Body of pancreas (tissue), 4 donors: ENCODE measurements at regions not wholly inside any gene's neighbourhood (a gene's known extent, or its start where the extent isn't known, plus 50 kb on each side); places are given as distances from the start of the nearest gene placed in this dataset.

Experiments
- POLR2A ChIP-seq, 3 donors: fragments of 450-650 bp; IDR thresholded peaks; one replicate each; pipeline ENCODE4 v1.6.1; 2016; ENCODE audit warnings: antibody characterized with exemption in 3 of 3, mild to moderate bottlenecking in 2 of 3
- TF ChIP-seq, protein P1 (sequence below), 7 experiments: fragments of 450-650 bp in 4 of 7; fragments of 200-600 bp in 3 of 7; sonication (generic) in 3 of 7; IDR thresholded peaks; one replicate each; pipeline ENCODE4 v1.5.1; 2016 to 2019; ENCODE audit warnings: antibody characterized with exemption in 7 of 7

DNA sequence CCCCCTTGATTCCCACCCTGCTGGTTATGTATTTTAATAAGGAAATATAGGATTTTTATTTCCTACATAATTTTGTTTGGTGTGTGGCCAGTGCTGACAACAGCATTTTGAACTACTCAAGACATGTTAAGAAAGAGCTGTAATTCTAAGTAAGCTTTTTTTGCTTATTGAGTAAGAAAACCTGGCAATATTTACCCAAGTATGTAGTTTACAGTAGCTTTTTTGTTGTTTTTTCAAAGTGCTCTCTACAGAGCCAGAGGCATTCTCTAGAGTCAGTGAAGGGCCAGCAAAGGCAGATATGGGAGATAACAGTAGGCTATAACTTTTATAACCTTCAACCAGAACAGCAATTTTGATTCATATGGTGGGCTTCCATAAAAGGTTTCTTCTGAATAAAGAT lies 63.2 kb upstream of the TMEM168 start:
- TF ChIP-seq POLR2A (IDR thresholded peaks at IDR 0.05), result no peak
- TF ChIP-seq, protein P1, sequence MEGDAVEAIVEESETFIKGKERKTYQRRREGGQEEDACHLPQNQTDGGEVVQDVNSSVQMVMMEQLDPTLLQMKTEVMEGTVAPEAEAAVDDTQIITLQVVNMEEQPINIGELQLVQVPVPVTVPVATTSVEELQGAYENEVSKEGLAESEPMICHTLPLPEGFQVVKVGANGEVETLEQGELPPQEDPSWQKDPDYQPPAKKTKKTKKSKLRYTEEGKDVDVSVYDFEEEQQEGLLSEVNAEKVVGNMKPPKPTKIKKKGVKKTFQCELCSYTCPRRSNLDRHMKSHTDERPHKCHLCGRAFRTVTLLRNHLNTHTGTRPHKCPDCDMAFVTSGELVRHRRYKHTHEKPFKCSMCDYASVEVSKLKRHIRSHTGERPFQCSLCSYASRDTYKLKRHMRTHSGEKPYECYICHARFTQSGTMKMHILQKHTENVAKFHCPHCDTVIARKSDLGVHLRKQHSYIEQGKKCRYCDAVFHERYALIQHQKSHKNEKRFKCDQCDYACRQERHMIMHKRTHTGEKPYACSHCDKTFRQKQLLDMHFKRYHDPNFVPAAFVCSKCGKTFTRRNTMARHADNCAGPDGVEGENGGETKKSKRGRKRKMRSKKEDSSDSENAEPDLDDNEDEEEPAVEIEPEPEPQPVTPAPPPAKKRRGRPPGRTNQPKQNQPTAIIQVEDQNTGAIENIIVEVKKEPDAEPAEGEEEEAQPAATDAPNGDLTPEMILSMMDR (IDR thresholded peaks at IDR 0.05), result no peak
